ENCODE measurements at regions not wholly inside any gene's neighbourhood (a gene's known extent, or its start where the extent isn't known, plus 50 kb on each side); places are given as distances from the start of the nearest gene placed in this dataset.

GRCh38 chr4:123288309-123289025 lies 108.1 kb upstream of the SPRY1 start:
- in situ Hi-C loops (cut with MboI; ENCODE audit: low sequenced_read_pairs) (no loop called here), dilution Hi-C loops (cut with HindIII; ENCODE audit: low sequenced_read_pairs, unreplicated experiment) (no loop called here), intact Hi-C loops (cut with micrococcal nuclease) (no loop called here)
- Histone ChIP-seq H3K4me1 (ENCODE audit: control insufficient read depth, insufficient read depth, low read length) (no peaks in the 10 kb centered on the region), H3K4ac (ENCODE audit: low read depth, low read length) (no peak overlapping the region), H4K20me1 (ENCODE audit: insufficient read depth, low read length) (no peaks in the 10 kb centered on the region), H3K18ac (ENCODE audit: low read depth, low read length) (no peak overlapping the region), H3K27ac (ENCODE audit: insufficient read depth, low read length) (no peak overlapping the region), H3K9ac (ENCODE audit: low read depth, low read length) (no peak overlapping the region), H3K56ac (ENCODE audit: extremely low read depth, insufficient read depth, low read length) (no peak overlapping the region), H4K91ac (ENCODE audit: insufficient read depth, low read depth, low read length) (no peak overlapping the region), H4K8ac (ENCODE audit: low read depth in 2 of 2, low read length in 2 of 2) (no peak overlapping the region), H2BK5ac (ENCODE audit: low read depth, low read length, poor library complexity, severe bottlenecking) (no peak overlapping the region), H2AFZ (replicated peaks; ENCODE audit: low read length, poor library complexity) (no peak overlapping the region), H3K9me3 (ENCODE audit: control insufficient read depth, insufficient read depth, low read length) (peaks cover 8% of the 10 kb centered on the region; the same call in 1 of the 2 replicates), H2AK9ac (replicated peaks; ENCODE audit: low read depth, low read length, poor library complexity) (no peak overlapping the region), H3K14ac (replicated peaks; ENCODE audit: low read depth, low read length) (no peak overlapping the region), H3K27me3 (ENCODE audit: control insufficient read depth, insufficient read depth, low read length) (no peaks in the 10 kb centered on the region), H3K4me3 (ENCODE audit: insufficient read depth, low read depth, low read length) (no peak overlapping the region), H2BK15ac (ENCODE audit: low read depth, low read length) (no peak overlapping the region), H3K4me2 (ENCODE audit: low read depth, low read length) (no peak overlapping the region), H3K36me3 (ENCODE audit: control insufficient read depth, insufficient read depth, low read length) (no peaks in the 10 kb centered on the region), H2BK20ac (ENCODE audit: low read depth, low read length) (no peak overlapping the region), H3K23ac (ENCODE audit: low read depth, low read length) (no peak overlapping the region), H4K5ac (ENCODE audit: low read depth, low read length) (no peak overlapping the region), H3K79me1 (ENCODE audit: low read depth in 1 of 2, low read length in 2 of 2) (no peaks in the 10 kb centered on the region), H2BK120ac (ENCODE audit: low read depth, low read length) (no peak overlapping the region), H2AK5ac (ENCODE audit: low read depth, low read length) (no peak overlapping the region), H3K9me1 (ENCODE audit: insufficient read depth, low read length) (no peaks in the 10 kb centered on the region)
- ATAC-seq (ENCODE audit: low read depth) (no peak), DNase-seq (no peak)
- ChIA-PET POLR2A (ENCODE audit: unreplicated experiment) (no interaction called here), CTCF (no interaction called here)
- no CpG with 5 or more reads among the region's 3 CpGs for WGBS, 2 experiments (ENCODE audit: extremely low coverage in 2 of 2, insufficient read length in 1 of 2)
- no TSS peak for BruUV-seq (replicated peaks)
- TF ChIP-seq CTCF (conservative IDR thresholded peaks at IDR 0.05; ENCODE audit: low read depth, low read length) = no peak
- TF ChIP-seq BHLHE40 (IDR thresholded peaks at IDR 0.05; ENCODE audit: low read depth, low read length) = no peak
